Astrocyte (in vitro differentiated cells and primary cell): ENCODE measurements at regions not wholly inside any gene's neighbourhood (a gene's known extent, or its start where the extent isn't known, plus 50 kb on each side); places are given as distances from the start of the nearest gene placed in this dataset.

Experiments used
- DNase-seq: peaks from one replicate; pipeline ENCODE4 v3.0.0-alpha.2; 2010; ENCODE audit warnings: low read depth
- FAIRE-seq: peaks from 2 replicates; lab custom pipeline; 2011; peaks lifted over from hg19 to GRCh38; lab: Jason Lieb, UNC
- H2AFZ ChIP-seq: 2 replicates; pipeline ENCODE4 v1.6.0; 2012; ENCODE audit warnings: low read depth, low read length, inconsistent platforms
- H3K27ac ChIP-seq: 2 replicates; pipeline ENCODE4 v1.5.1; 2011; ENCODE audit warnings: low read depth, low read length, inconsistent platforms
- H3K27me3 ChIP-seq: 2 replicates; pipeline ENCODE4 v1.6.0; 2011; ENCODE audit warnings: low read length, inconsistent platforms; ENCODE audit not compliant: insufficient read depth
- H3K36me3 ChIP-seq: 2 replicates; pipeline ENCODE4 v1.5.1; 2011; ENCODE audit warnings: low read length, inconsistent platforms; ENCODE audit not compliant: insufficient read depth
- H3K4me1 ChIP-seq: 2 replicates; pipeline ENCODE4 v1.5.1; 2011; ENCODE audit warnings: low read length, inconsistent platforms; ENCODE audit not compliant: insufficient read depth
- H3K4me2 ChIP-seq: 2 replicates; pipeline ENCODE4 v1.6.0; 2012; ENCODE audit warnings: low read length, inconsistent platforms
- H3K4me3 ChIP-seq: 2 replicates; pipeline ENCODE4 v1.5.1; 2011; ENCODE audit warnings: low read depth, mild to moderate bottlenecking, low read length, inconsistent platforms; ENCODE audit not compliant: insufficient read depth
- H3K79me2 ChIP-seq: 2 replicates; pipeline ENCODE4 v1.6.0; 2012; ENCODE audit warnings: mild to moderate bottlenecking, low read length, inconsistent platforms; ENCODE audit not compliant: insufficient read depth
- H3K9ac ChIP-seq: 2 replicates; pipeline ENCODE4 v1.6.0; 2012; ENCODE audit warnings: mild to moderate bottlenecking, low read length, inconsistent platforms
- H3K9me3 ChIP-seq: 2 replicates; pipeline ENCODE4 v1.5.1; 2012; ENCODE audit warnings: low read depth, mild to moderate bottlenecking, low read length, inconsistent platforms; ENCODE audit not compliant: insufficient read depth
- H4K20me1 ChIP-seq: 2 replicates; pipeline ENCODE4 v1.6.0; 2012; ENCODE audit warnings: low read length, inconsistent platforms; ENCODE audit not compliant: insufficient read depth
- H3K27ac Mint-ChIP-seq: one replicate; pipeline ENCODE4 v1.8.0; 2021; ENCODE audit warnings: mild to moderate bottlenecking, mixed read lengths; ENCODE audit not compliant: unreplicated experiment
- H3K27me3 Mint-ChIP-seq: one replicate; pipeline ENCODE4 v1.8.0; 2021; ENCODE audit warnings: low read depth, mixed read lengths; ENCODE audit not compliant: unreplicated experiment
- H3K36me3 Mint-ChIP-seq: one replicate; pipeline ENCODE4 v1.8.0; 2021; ENCODE audit warnings: low read depth, mixed read lengths; ENCODE audit not compliant: unreplicated experiment
- H3K4me1 Mint-ChIP-seq: one replicate; pipeline ENCODE4 v1.8.0; 2021; ENCODE audit warnings: low read depth, mixed read lengths; ENCODE audit not compliant: unreplicated experiment
- H3K4me3 Mint-ChIP-seq: one replicate; pipeline ENCODE4 v1.8.0; 2021; ENCODE audit warnings: mild to moderate bottlenecking, moderate library complexity, mixed read lengths; ENCODE audit not compliant: unreplicated experiment
- H3K9me3 Mint-ChIP-seq: one replicate; pipeline ENCODE4 v1.8.0; 2021; ENCODE audit warnings: mild to moderate bottlenecking, mixed read lengths; ENCODE audit not compliant: unreplicated experiment
- CTCF ChIP-seq: IDR thresholded peaks from 2 replicates; pipeline ENCODE4 v1.5.1; 2011; ENCODE audit warnings: low read depth, mild to moderate bottlenecking, inconsistent platforms, low read length, moderate library complexity; ENCODE audit not compliant: insufficient read depth
- EZH2 ChIP-seq: IDR thresholded peaks from 2 replicates; pipeline ENCODE4 v1.6.1; 2012; ENCODE audit warnings: mild to moderate bottlenecking, low read length, inconsistent platforms; ENCODE audit not compliant: insufficient read depth

GRCh38 chr12:114122016-114122415 lies 155.9 kb upstream of the RBM19 start:
- Mint-ChIP-seq H3K36me3 (no peaks in the 10 kb centered on the region), H3K4me1 (no peaks in the 10 kb centered on the region), H3K4me3 (no peak overlapping the region), H3K27me3 (peaks cover 48% of the 10 kb centered on the region), H3K9me3 (no peaks in the 10 kb centered on the region), H3K27ac (no peak overlapping the region)
- no peak overlapping the region for H3K4me2 ChIP-seq
- H3K27ac ChIP-seq = no peak overlapping the region
- no peak overlapping the region for H2AFZ ChIP-seq
- no peaks in the 10 kb centered on the region for H3K9me3 ChIP-seq
- H3K79me2 ChIP-seq = no peaks in the 10 kb centered on the region
- H3K4me3 ChIP-seq = no peak overlapping the region
- H3K9ac ChIP-seq = no peak overlapping the region
- H3K4me1 ChIP-seq = no peaks in the 10 kb centered on the region
- TF ChIP-seq EZH2 (no peak), CTCF (no peak)
- no peaks in the 10 kb centered on the region for H4K20me1 ChIP-seq
- no peaks in the 10 kb centered on the region for H3K36me3 ChIP-seq
- no peak for DNase-seq
- no peak for FAIRE-seq
- H3K27me3 ChIP-seq = no peaks in the 10 kb centered on the region

GRCh38 chr12:114119316-114119715 lies 153.2 kb upstream of the RBM19 start:
- Histone ChIP-seq H3K4me1 (no peaks in the 10 kb centered on the region), H4K20me1 (no peaks in the 10 kb centered on the region), H3K27ac (no peak overlapping the region), H3K9me3 (no peaks in the 10 kb centered on the region), H3K27me3 (no peaks in the 10 kb centered on the region), H3K4me2 (no peak overlapping the region), H3K9ac (no peak overlapping the region), H3K36me3 (no peaks in the 10 kb centered on the region), H3K79me2 (no peaks in the 10 kb centered on the region), H3K4me3 (no peak overlapping the region), H2AFZ (no peak overlapping the region)
- H3K4me1 Mint-ChIP-seq = no peaks in the 10 kb centered on the region
- H3K36me3 Mint-ChIP-seq = no peaks in the 10 kb centered on the region
- H3K27ac Mint-ChIP-seq = no peak overlapping the region
- FAIRE-seq (no peak), DNase-seq (no peak)
- H3K9me3 Mint-ChIP-seq = peaks cover 10% of the 10 kb centered on the region
- TF ChIP-seq CTCF (no peak), EZH2 (no peak)
- peaks cover 41% of the 10 kb centered on the region for H3K27me3 Mint-ChIP-seq
- H3K4me3 Mint-ChIP-seq = no peak overlapping the region

GRCh38 chr12:114096461-114096860 lies 130.3 kb upstream of the RBM19 start:
- no peaks in the 10 kb centered on the region for H3K79me2 ChIP-seq
- TF ChIP-seq CTCF = no peak
- no peak for TF ChIP-seq EZH2
- no peaks in the 10 kb centered on the region for H3K4me1 Mint-ChIP-seq
- H3K36me3 ChIP-seq = no peaks in the 10 kb centered on the region
- peaks cover 9% of the 10 kb centered on the region for H3K9me3 Mint-ChIP-seq
- H2AFZ ChIP-seq = no peak overlapping the region
- no peak overlapping the region for H3K4me2 ChIP-seq
- H3K4me1 ChIP-seq = no peaks in the 10 kb centered on the region
- no peaks in the 10 kb centered on the region for H4K20me1 ChIP-seq
- FAIRE-seq = peak; percentile 81
- DNase-seq = no peak
- no peak overlapping the region for H3K27ac ChIP-seq
- no peak overlapping the region for H3K9ac ChIP-seq
- H3K27me3 ChIP-seq = no peaks in the 10 kb centered on the region
- H3K9me3 ChIP-seq = peaks cover 3% of the 10 kb centered on the region
- no peak overlapping the region for H3K4me3 Mint-ChIP-seq
- H3K27me3 Mint-ChIP-seq = peaks cover 38% of the 10 kb centered on the region
- no peak overlapping the region for H3K4me3 ChIP-seq
- H3K36me3 Mint-ChIP-seq = no peaks in the 10 kb centered on the region
- no peak overlapping the region for H3K27ac Mint-ChIP-seq
